BJ (cell line): ENCODE measurements at regions not wholly inside any gene's neighbourhood (a gene's known extent, or its start where the extent isn't known, plus 50 kb on each side); places are given as distances from the start of the nearest gene placed in this dataset.

Experiments
- CTCF ChIA-PET: fragments of 350-600 bp; formaldehyde crosslinking; extraction: SDS; loops from one replicate; lab custom pipeline; 2021; ENCODE audit warnings: antibody characterized with exemption, inconsistent platforms; lab: Yijun Ruan, JAX
- POLR2A ChIA-PET: fragments of 300-600 bp; sonication (Branson Sonifier 250); formaldehyde crosslinking; extraction: SDS; loops from one replicate; lab custom pipeline; 2021; ENCODE audit warnings: antibody characterized with exemption; lab: Charles Lee
- DNase-seq: peaks from one replicate; pipeline ENCODE4 v3.0.0-alpha.2; 2011; ENCODE audit warnings: low read depth
- H3K27me3 ChIP-seq: 2 replicates; pipeline ENCODE4 v1.6.0; 2011; ENCODE audit warnings: low read length; ENCODE audit not compliant: control insufficient read depth, insufficient read depth
- H3K36me3 ChIP-seq: 2 replicates; pipeline ENCODE4 v1.5.1; 2011; ENCODE audit warnings: low read length; ENCODE audit not compliant: control insufficient read depth, insufficient read depth
- H3K4me3 ChIP-seq: 2 replicates; pipeline ENCODE4 v1.5.1; 2011; ENCODE audit warnings: low read depth, mild to moderate bottlenecking, control low read depth, low read length
- TF ChIP-seq, protein P1 (sequence below): IDR thresholded peaks from 2 replicates; pipeline ENCODE4 v1.5.1; 2011; ENCODE audit warnings: low read depth, mild to moderate bottlenecking, control low read depth, inconsistent platforms, low read length, moderate library complexity; ENCODE audit not compliant: insufficient read depth

GRCh38 chr4:38195486-38195885, 235.3 kb downstream of the PTTG2 start:
- H3K4me3 ChIP-seq: no peak overlapping the region
- TF ChIP-seq, protein P1, sequence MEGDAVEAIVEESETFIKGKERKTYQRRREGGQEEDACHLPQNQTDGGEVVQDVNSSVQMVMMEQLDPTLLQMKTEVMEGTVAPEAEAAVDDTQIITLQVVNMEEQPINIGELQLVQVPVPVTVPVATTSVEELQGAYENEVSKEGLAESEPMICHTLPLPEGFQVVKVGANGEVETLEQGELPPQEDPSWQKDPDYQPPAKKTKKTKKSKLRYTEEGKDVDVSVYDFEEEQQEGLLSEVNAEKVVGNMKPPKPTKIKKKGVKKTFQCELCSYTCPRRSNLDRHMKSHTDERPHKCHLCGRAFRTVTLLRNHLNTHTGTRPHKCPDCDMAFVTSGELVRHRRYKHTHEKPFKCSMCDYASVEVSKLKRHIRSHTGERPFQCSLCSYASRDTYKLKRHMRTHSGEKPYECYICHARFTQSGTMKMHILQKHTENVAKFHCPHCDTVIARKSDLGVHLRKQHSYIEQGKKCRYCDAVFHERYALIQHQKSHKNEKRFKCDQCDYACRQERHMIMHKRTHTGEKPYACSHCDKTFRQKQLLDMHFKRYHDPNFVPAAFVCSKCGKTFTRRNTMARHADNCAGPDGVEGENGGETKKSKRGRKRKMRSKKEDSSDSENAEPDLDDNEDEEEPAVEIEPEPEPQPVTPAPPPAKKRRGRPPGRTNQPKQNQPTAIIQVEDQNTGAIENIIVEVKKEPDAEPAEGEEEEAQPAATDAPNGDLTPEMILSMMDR: no peak
- no peak for DNase-seq
- H3K27me3 ChIP-seq: no peaks in the 10 kb centered on the region
- ChIA-PET CTCF (interaction anchor here (0.5 to 1.1 kb wide), 3 partner anchors 9 to 16 kb away, joined by 3 read pairs; no protein-coding TSS in a partner anchor), POLR2A (no interaction called here)
- H3K36me3 ChIP-seq: no peaks in the 10 kb centered on the region

GRCh38 chr4:38195911-38196310, 235.7 kb downstream of the PTTG2 start:
- ChIA-PET CTCF (interaction anchor here (0.8 to 1.1 kb wide), 2 partner anchors 9 to 12 kb away, joined by 3 read pairs; no protein-coding TSS in a partner anchor), POLR2A (no interaction called here)
- TF ChIP-seq, protein P1: no peak
- DNase-seq: no peak
- Histone ChIP-seq H3K36me3 (no peaks in the 10 kb centered on the region), H3K4me3 (no peak overlapping the region), H3K27me3 (no peaks in the 10 kb centered on the region)

DNA sequence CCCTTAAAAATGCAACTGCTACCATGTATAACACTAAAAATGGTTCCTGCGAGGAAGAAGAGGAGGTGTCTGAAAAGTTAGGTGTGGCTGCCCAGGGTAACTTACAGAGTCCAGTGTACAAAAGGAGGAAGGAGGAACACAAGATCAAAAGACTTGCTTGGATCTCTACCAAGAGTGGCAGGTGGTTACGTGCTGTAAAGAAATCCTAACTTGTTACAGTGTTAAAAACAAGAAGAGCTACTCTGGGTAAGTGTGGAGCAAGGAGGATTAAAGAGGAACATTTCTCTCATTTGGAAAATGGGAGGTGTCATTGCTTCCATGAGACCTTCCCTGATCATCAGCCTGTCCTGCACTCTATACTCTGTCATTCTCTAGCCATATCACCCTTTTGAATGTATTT, 242.0 kb downstream of the PTTG2 start:
- no peaks in the 10 kb centered on the region for H3K36me3 ChIP-seq
- CTCF ChIA-PET: interaction anchor here (2.5 kb wide), 1 partner anchor 13 kb away, joined by 7 read pairs; no protein-coding TSS in a partner anchor
- DNase-seq: no peak
- peaks cover 3% of the 10 kb centered on the region for H3K27me3 ChIP-seq
- POLR2A ChIA-PET: no interaction called here
- H3K4me3 ChIP-seq: no peak overlapping the region
- TF ChIP-seq, protein P1: no peak

DNA sequence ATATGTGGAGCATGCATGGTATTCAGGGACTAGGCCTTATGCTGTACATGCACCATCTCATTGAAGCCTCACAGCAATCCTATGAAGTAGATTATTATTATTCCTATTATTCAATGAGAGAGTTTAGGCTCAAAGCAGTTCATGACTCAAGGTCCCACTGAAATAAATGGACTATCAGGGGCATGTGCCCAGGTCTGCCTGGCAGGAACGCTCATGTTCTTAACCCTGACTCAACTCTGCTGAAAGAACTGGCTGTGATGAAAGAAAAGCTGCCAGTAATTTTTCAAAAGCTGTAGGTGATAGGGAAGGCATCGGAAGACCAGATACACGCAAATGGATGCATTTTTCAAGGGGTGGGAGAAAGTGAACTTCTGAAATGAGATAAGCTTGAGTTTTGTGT, 243.4 kb downstream of the PTTG2 start:
- ChIA-PET CTCF (no interaction called here), POLR2A (no interaction called here)
- Histone ChIP-seq H3K4me3 (no peak overlapping the region), H3K36me3 (no peaks in the 10 kb centered on the region), H3K27me3 (peaks cover 3% of the 10 kb centered on the region)
- TF ChIP-seq, protein P1: no peak
- no peak for DNase-seq

- Histone ChIP-seq H3K36me3 (no peaks in the 10 kb centered on the region), H3K27me3 (peaks cover 3% of the 10 kb centered on the region), H3K4me3 (no peak overlapping the region)
- POLR2A ChIA-PET: no interaction called here
- CTCF ChIA-PET: interaction anchor here (1.0 to 1.5 kb wide), 3 partner anchors 9 to 24 kb away, joined by 3 to 4 read pairs (median 4); no protein-coding TSS in a partner anchor
- TF ChIP-seq, protein P1: no peak
- no peak for DNase-seq
These were observed 244.3 kb downstream of the PTTG2 start for GRCh38 chr4:38204339-38205035.
